ENCODE measurements at regions not wholly inside any gene's neighbourhood (a gene's known extent, or its start where the extent isn't known, plus 50 kb on each side); places are given as distances from the start of the nearest gene placed in this dataset.

- TF ChIP-seq CTCF (IDR thresholded peaks at IDR 0.05) (no peak), POLR2AphosphoS5 (IDR thresholded peaks at IDR 0.05) (no peak), POLR2A (IDR thresholded peaks at IDR 0.05) (no peak)
These were observed 248.6 kb upstream of the EPHA5 start for GRCh38 chr4:65918872-65919271.

All from breast epithelium (tissue), 3 donors.